ENCODE measurements at regions not wholly inside any gene's neighbourhood (a gene's known extent, or its start where the extent isn't known, plus 50 kb on each side); places are given as distances from the start of the nearest gene placed in this dataset.
"Not testable (repeated sequence)": the region's sequence is repeated elsewhere in the genome, so short reads cannot be mapped to it uniquely, and the experiment has no call there.

DNA sequence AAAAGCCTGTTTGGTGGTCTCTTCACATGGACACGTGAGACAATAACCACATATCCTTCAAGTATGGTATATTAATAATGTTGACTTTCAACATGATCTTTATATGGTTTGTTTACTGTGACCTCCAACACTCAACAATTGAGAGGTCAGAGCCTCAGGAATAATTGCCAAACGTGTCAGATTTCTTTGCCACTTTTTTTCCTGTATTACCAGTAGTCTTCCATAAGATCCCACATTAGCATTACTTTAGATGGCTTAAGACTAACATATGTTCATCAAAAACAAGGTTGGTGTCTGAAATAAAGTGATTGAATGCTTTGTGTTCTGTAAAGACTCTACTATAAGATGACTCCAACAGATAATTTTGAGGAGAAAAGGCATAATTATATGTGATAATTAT is 118.7 kb upstream of the F3 start:
- DNase-seq = no peak
- Mint-ChIP-seq H3K4me1 (ENCODE audit: low read depth, unreplicated experiment) (no peaks in the 10 kb centered on the region), H3K9me3 (ENCODE audit: unreplicated experiment) (no peaks in the 10 kb centered on the region), H3K27me3 (ENCODE audit: insufficient read depth, unreplicated experiment) (no peaks in the 10 kb centered on the region), H3K4me3 (ENCODE audit: unreplicated experiment) (no peak overlapping the region), H3K27ac (ENCODE audit: unreplicated experiment) (no peak overlapping the region), H3K36me3 (ENCODE audit: insufficient read depth, unreplicated experiment) (no peaks in the 10 kb centered on the region)
- CTCF ChIA-PET = no interaction called here
- no peaks in the 10 kb centered on the region for H3K27me3 ChIP-seq (replicated peaks; ENCODE audit: control insufficient read depth, insufficient read depth, low read length)
- H3K4me3 ChIP-seq (ENCODE audit: low read depth, low read length) = no peak overlapping the region
- no peaks in the 10 kb centered on the region for H3K9me3 ChIP-seq
- POLR2A ChIA-PET = no interaction called here
- no peaks in the 10 kb centered on the region for H3K36me3 ChIP-seq (ENCODE audit: control insufficient read depth, insufficient read depth, low read length)
- BruUV-seq (replicated peaks) = no TSS peak
- peaks cover 39% of the 10 kb centered on the region for H3K4me1 ChIP-seq
- TF ChIP-seq, protein P1, sequence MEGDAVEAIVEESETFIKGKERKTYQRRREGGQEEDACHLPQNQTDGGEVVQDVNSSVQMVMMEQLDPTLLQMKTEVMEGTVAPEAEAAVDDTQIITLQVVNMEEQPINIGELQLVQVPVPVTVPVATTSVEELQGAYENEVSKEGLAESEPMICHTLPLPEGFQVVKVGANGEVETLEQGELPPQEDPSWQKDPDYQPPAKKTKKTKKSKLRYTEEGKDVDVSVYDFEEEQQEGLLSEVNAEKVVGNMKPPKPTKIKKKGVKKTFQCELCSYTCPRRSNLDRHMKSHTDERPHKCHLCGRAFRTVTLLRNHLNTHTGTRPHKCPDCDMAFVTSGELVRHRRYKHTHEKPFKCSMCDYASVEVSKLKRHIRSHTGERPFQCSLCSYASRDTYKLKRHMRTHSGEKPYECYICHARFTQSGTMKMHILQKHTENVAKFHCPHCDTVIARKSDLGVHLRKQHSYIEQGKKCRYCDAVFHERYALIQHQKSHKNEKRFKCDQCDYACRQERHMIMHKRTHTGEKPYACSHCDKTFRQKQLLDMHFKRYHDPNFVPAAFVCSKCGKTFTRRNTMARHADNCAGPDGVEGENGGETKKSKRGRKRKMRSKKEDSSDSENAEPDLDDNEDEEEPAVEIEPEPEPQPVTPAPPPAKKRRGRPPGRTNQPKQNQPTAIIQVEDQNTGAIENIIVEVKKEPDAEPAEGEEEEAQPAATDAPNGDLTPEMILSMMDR (IDR thresholded peaks at IDR 0.05; ENCODE audit: insufficient read depth in 1 of 2, low read depth in 1 of 2, low read length in 1 of 2, severe bottlenecking in 1 of 2, unreplicated experiment in 1 of 2) = no peak
- intact Hi-C loops (cut with micrococcal nuclease; ENCODE audit: unreplicated experiment) = loop anchor here (5.0 kb wide), 1 partner anchor 37 kb away; no protein-coding TSS in a partner anchor

DNA sequence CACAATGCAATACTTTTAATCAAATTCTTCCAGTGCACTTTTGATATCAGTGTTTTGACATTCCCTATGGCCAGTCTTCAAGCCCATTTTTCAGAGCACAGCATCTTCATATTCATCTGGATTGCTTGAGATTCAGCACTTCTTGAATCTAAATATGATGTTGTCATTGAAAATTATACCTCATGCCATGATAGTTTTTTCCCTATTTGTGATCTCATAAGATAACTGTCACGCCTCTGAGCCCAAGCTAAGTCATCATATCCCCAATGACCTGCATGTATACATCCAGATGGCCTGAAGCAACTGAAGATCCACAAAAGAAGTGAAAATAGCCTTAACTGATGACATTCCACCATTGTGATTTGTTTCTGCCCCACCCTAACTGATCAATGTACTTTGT is 117.6 kb upstream of the F3 start:
- H3K36me3 Mint-ChIP-seq (ENCODE audit: insufficient read depth, unreplicated experiment); H3K4me3 Mint-ChIP-seq (ENCODE audit: unreplicated experiment); POLR2A ChIA-PET; H3K27me3 Mint-ChIP-seq (ENCODE audit: insufficient read depth, unreplicated experiment); H3K36me3 ChIP-seq (ENCODE audit: control insufficient read depth, insufficient read depth, low read length); H3K4me1 Mint-ChIP-seq (ENCODE audit: low read depth, unreplicated experiment); H3K4me3 ChIP-seq (ENCODE audit: low read depth, low read length); DNase-seq; H3K9me3 ChIP-seq; H3K27ac Mint-ChIP-seq (ENCODE audit: unreplicated experiment); H3K9me3 Mint-ChIP-seq (ENCODE audit: unreplicated experiment); H3K27me3 ChIP-seq (replicated peaks; ENCODE audit: control insufficient read depth, insufficient read depth, low read length); BruUV-seq (replicated peaks): not testable (repeated sequence)
- CTCF ChIA-PET = interaction anchor here (0.6 kb wide), 1 partner anchor 71 kb away, joined by 7 read pairs; no protein-coding TSS in a partner anchor
- intact Hi-C loops (cut with micrococcal nuclease; ENCODE audit: unreplicated experiment) = loop anchor here (5.0 kb wide), 1 partner anchor 57 kb away; no protein-coding TSS in a partner anchor
- peaks cover 50% of the 10 kb centered on the region for H3K4me1 ChIP-seq

DNA sequence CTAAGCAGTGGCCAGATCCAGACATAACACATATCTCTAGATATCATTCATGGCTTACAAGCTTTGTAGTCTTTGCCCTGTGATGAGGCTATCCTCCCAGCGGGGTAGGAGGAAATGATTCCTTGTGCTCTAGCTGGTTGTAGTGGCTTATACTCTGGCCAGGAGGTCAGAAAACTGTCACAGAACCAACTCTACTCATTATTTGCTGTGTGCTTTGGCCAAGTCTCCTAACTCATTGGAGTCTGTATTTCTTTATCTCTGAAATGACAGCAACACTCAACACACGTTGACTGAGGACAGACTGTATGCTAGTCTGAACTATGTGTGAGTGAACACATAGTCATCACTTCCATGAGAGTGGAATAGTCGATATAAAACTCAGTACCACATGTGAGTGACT is 116.7 kb upstream of the F3 start:
- no peaks in the 10 kb centered on the region for H3K9me3 ChIP-seq
- H3K27me3 ChIP-seq (replicated peaks; ENCODE audit: control insufficient read depth, insufficient read depth, low read length) = no peaks in the 10 kb centered on the region
- Mint-ChIP-seq H3K9me3 (ENCODE audit: unreplicated experiment) (no peaks in the 10 kb centered on the region), H3K27ac (ENCODE audit: unreplicated experiment) (peak overlapping the region; percentile 89), H3K4me1 (ENCODE audit: low read depth, unreplicated experiment) (peaks cover 5% of the 10 kb centered on the region), H3K4me3 (ENCODE audit: unreplicated experiment) (peak overlapping the region; percentile 29), H3K27me3 (ENCODE audit: insufficient read depth, unreplicated experiment) (no peaks in the 10 kb centered on the region), H3K36me3 (ENCODE audit: insufficient read depth, unreplicated experiment) (no peaks in the 10 kb centered on the region)
- TF ChIP-seq, protein P1 (IDR thresholded peaks at IDR 0.05; ENCODE audit: insufficient read depth in 1 of 2, low read depth in 1 of 2, low read length in 1 of 2, severe bottlenecking in 1 of 2, unreplicated experiment in 1 of 2) = no peak
- ChIA-PET CTCF (no interaction called here), POLR2A (no interaction called here)
- H3K4me3 ChIP-seq (ENCODE audit: low read depth, low read length) = no peak overlapping the region
- no peaks in the 10 kb centered on the region for H3K36me3 ChIP-seq (ENCODE audit: control insufficient read depth, insufficient read depth, low read length)
- peak; percentile 36 to 54 for DNase-seq
- peaks cover 59% of the 10 kb centered on the region for H3K4me1 ChIP-seq
- BruUV-seq (replicated peaks) = no TSS peak
- intact Hi-C loops (cut with micrococcal nuclease; ENCODE audit: unreplicated experiment) = loop anchor here (5.0 kb wide), 1 partner anchor 56 kb away; no protein-coding TSS in a partner anchor

DNA sequence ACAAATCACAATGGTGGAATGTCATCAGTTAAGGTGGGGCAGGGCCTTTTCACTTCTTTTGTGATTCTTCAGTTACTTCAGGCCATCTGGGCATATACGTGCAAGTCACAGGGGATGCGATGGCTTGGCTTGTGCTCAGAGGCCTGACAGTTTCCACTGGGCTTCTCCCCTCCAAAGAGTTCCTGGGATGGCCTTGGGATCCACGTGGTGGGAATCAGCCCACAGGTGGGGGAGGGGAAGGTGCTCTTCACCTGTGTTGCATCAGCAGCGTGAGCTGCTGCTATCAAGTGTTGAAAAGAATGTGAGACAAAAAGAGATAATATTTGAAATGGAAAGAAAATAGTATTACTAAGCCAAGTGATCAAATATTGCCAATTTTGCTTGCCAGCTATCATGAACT is 116.2 kb upstream of the F3 start:
- H3K4me3 Mint-ChIP-seq (ENCODE audit: unreplicated experiment) = peak overlapping the region; percentile 29
- H3K4me1 Mint-ChIP-seq (ENCODE audit: low read depth, unreplicated experiment); POLR2A ChIA-PET; H3K4me3 ChIP-seq (ENCODE audit: low read depth, low read length); BruUV-seq (replicated peaks); H3K27me3 ChIP-seq (replicated peaks; ENCODE audit: control insufficient read depth, insufficient read depth, low read length); H3K27me3 Mint-ChIP-seq (ENCODE audit: insufficient read depth, unreplicated experiment); H3K9me3 ChIP-seq; H3K36me3 Mint-ChIP-seq (ENCODE audit: insufficient read depth, unreplicated experiment); CTCF ChIA-PET; H3K36me3 ChIP-seq (ENCODE audit: control insufficient read depth, insufficient read depth, low read length); H3K9me3 Mint-ChIP-seq (ENCODE audit: unreplicated experiment): not testable (repeated sequence)
- peak overlapping the region; percentile 89 for H3K27ac Mint-ChIP-seq (ENCODE audit: unreplicated experiment)
- DNase-seq = peak; percentile 66 to 78
- intact Hi-C loops (cut with micrococcal nuclease; ENCODE audit: unreplicated experiment) = loop anchor here (5.0 kb wide), 1 partner anchor 55 kb away; no protein-coding TSS in a partner anchor
- H3K4me1 ChIP-seq = peaks cover 60% of the 10 kb centered on the region
